ENCODE measurements at regions not wholly inside any gene's neighbourhood (a gene's known extent, or its start where the extent isn't known, plus 50 kb on each side); places are given as distances from the start of the nearest gene placed in this dataset.
"Not testable (repeated sequence)": the region's sequence is repeated elsewhere in the genome, so short reads cannot be mapped to it uniquely, and the experiment has no call there.

- DNase-seq, result no peak
Observed at GRCh38 chr7:68031180-68031943, 1034.7 kb downstream of the TYW1 start.

- DNase-seq, result peak; percentile 10
Observed at GRCh38 chr7:68038621-68039314, 1042.1 kb downstream of the TYW1 start.

- no peak for DNase-seq
Observed at GRCh38 chr7:68041554-68041953, 1044.9 kb downstream of the TYW1 start.

- no peak for DNase-seq
Observed at GRCh38 chr7:68043546-68043945, 1046.9 kb downstream of the TYW1 start.

GRCh38 chr7:68050627-68051026 is 1054.0 kb downstream of the TYW1 start:
- DNase-seq, result no peak

- no peak for DNase-seq
Observed at GRCh38 chr7:68058014-68058413, 1061.4 kb downstream of the TYW1 start.

- peak; percentile 6 for DNase-seq
Observed at GRCh38 chr7:68063171-68063570, 1066.5 kb downstream of the TYW1 start.

GRCh38 chr7:68065581-68065980 is 1068.9 kb downstream of the TYW1 start:
- DNase-seq, result no peak

- no peak for DNase-seq
Observed at GRCh38 chr7:68067845-68068244, 1071.2 kb downstream of the TYW1 start.

GRCh38 chr7:68070992-68071391 is 1074.4 kb downstream of the TYW1 start:
- no peak for DNase-seq

GRCh38 chr7:68073701-68074100 is 1077.1 kb downstream of the TYW1 start:
- DNase-seq, result no peak

- DNase-seq, result no peak
Observed at GRCh38 chr7:68074242-68074641, 1077.6 kb downstream of the TYW1 start.

- peak; percentile 22 for DNase-seq
Observed at GRCh38 chr7:68078157-68078710, 1081.6 kb downstream of the TYW1 start.

- not testable (repeated sequence) for DNase-seq
Observed at GRCh38 chr7:68082066-68082960, 1085.7 kb downstream of the TYW1 start.

- DNase-seq, result not testable (repeated sequence)
Observed at GRCh38 chr7:68082961-68083657, 1086.5 kb downstream of the TYW1 start.

- DNase-seq, result no peak
Observed at GRCh38 chr7:68087401-68087800, 1090.8 kb downstream of the TYW1 start.

- no peak for DNase-seq
Observed at GRCh38 chr7:68088879-68089278, 1092.2 kb downstream of the TYW1 start.

GRCh38 chr7:68090256-68090655 is 1093.6 kb downstream of the TYW1 start:
- not testable (repeated sequence) for DNase-seq

GRCh38 chr7:68103319-68103718 is 1106.7 kb downstream of the TYW1 start:
- no peak for DNase-seq

- DNase-seq, result peak; percentile 25
Observed at GRCh38 chr7:68107261-68107660, 1110.6 kb downstream of the TYW1 start.

- no peak for DNase-seq
Observed at GRCh38 chr7:68107968-68108367, 1111.3 kb downstream of the TYW1 start.

- DNase-seq, result no peak
Observed at GRCh38 chr7:68109299-68109698, 1112.7 kb downstream of the TYW1 start.
